ENCODE measurements at regions not wholly inside any gene's neighbourhood (a gene's known extent, or its start where the extent isn't known, plus 50 kb on each side); places are given as distances from the start of the nearest gene placed in this dataset.

- no peak for ATAC-seq
- no peaks in the 10 kb centered on the region for H3K36me3 Mint-ChIP-seq (ENCODE audit: low read depth)
Measured at GRCh38 chr5:23269981-23270380, 237.4 kb upstream of the PRDM9 start.

GRCh38 chr5:23268136-23268535 lies 239.3 kb upstream of the PRDM9 start:
- Mint-ChIP-seq H3K27ac (no peak overlapping the region), H3K27me3 (no peaks in the 10 kb centered on the region), H3K4me1 (no peaks in the 10 kb centered on the region), H3K36me3 (ENCODE audit: low read depth) (no peaks in the 10 kb centered on the region), H3K4me3 (no peak overlapping the region)
- ATAC-seq, result no peak
- no peaks in the 10 kb centered on the region for H3K9me3 ChIP-seq (ENCODE audit: control insufficient read depth, low read length, poor library complexity, severe bottlenecking)
- DNase-seq, result no peak

More at GRCh38 chr5:23269981-23270380, 237.4 kb upstream of the PRDM9 start:
- DNase-seq, result no peak
- H3K9me3 ChIP-seq (ENCODE audit: control insufficient read depth, low read length, poor library complexity, severe bottlenecking), result no peaks in the 10 kb centered on the region
- Mint-ChIP-seq H3K27ac (no peak overlapping the region), H3K27me3 (no peaks in the 10 kb centered on the region), H3K4me3 (no peak overlapping the region), H3K4me1 (no peaks in the 10 kb centered on the region)

- H3K36me3 Mint-ChIP-seq (ENCODE audit: low read depth), result no peaks in the 10 kb centered on the region
- no peak overlapping the region for H3K27ac Mint-ChIP-seq
- H3K27me3 Mint-ChIP-seq, result no peaks in the 10 kb centered on the region
- H3K9me3 ChIP-seq (ENCODE audit: control insufficient read depth, low read length, poor library complexity, severe bottlenecking), result peaks cover 3% of the 10 kb centered on the region
- ATAC-seq (no peak), DNase-seq (no peak)
- H3K4me1 Mint-ChIP-seq, result no peaks in the 10 kb centered on the region
- H3K4me3 Mint-ChIP-seq, result no peak overlapping the region
Measured at GRCh38 chr5:23260621-23261020, 246.8 kb upstream of the PRDM9 start.

- no peak overlapping the region for H3K4me3 Mint-ChIP-seq
- no peaks in the 10 kb centered on the region for H3K4me1 Mint-ChIP-seq
- no peaks in the 10 kb centered on the region for H3K36me3 Mint-ChIP-seq (ENCODE audit: low read depth)
- H3K27me3 Mint-ChIP-seq, result no peaks in the 10 kb centered on the region
- DNase-seq (no peak), ATAC-seq (no peak)
- H3K27ac Mint-ChIP-seq, result no peak overlapping the region
- H3K9me3 ChIP-seq (ENCODE audit: control insufficient read depth, low read length, poor library complexity, severe bottlenecking), result peaks cover 3% of the 10 kb centered on the region
Measured at GRCh38 chr5:23257656-23258055, 249.8 kb upstream of the PRDM9 start.

- no peaks in the 10 kb centered on the region for H3K27me3 Mint-ChIP-seq
- no peak for ATAC-seq
- H3K36me3 Mint-ChIP-seq (ENCODE audit: low read depth), result no peaks in the 10 kb centered on the region
- no peaks in the 10 kb centered on the region for H3K4me1 Mint-ChIP-seq
- no peak overlapping the region for H3K27ac Mint-ChIP-seq
- no peak overlapping the region for H3K4me3 Mint-ChIP-seq
- H3K9me3 ChIP-seq (ENCODE audit: control insufficient read depth, low read length, poor library complexity, severe bottlenecking), result peaks cover 3% of the 10 kb centered on the region
- no peak for DNase-seq
Measured at GRCh38 chr5:23253621-23254198, 253.7 kb upstream of the PRDM9 start.

- Mint-ChIP-seq H3K27ac (no peak overlapping the region), H3K36me3 (ENCODE audit: low read depth) (no peaks in the 10 kb centered on the region), H3K4me3 (no peak overlapping the region), H3K4me1 (no peaks in the 10 kb centered on the region), H3K27me3 (no peaks in the 10 kb centered on the region)
- DNase-seq (no peak), ATAC-seq (no peak)
- H3K9me3 ChIP-seq (ENCODE audit: control insufficient read depth, low read length, poor library complexity, severe bottlenecking), result peaks cover 3% of the 10 kb centered on the region
Measured at GRCh38 chr5:23242891-23243290, 264.5 kb upstream of the PRDM9 start.

GRCh38 chr5:23235246-23235645 lies 272.2 kb upstream of the PRDM9 start:
- H3K9me3 ChIP-seq (ENCODE audit: control insufficient read depth, low read length, poor library complexity, severe bottlenecking), result no peaks in the 10 kb centered on the region
- H3K4me1 Mint-ChIP-seq, result no peaks in the 10 kb centered on the region
- no peak overlapping the region for H3K4me3 Mint-ChIP-seq
- no peaks in the 10 kb centered on the region for H3K36me3 Mint-ChIP-seq (ENCODE audit: low read depth)
- ATAC-seq (no peak), DNase-seq (no peak)
- no peaks in the 10 kb centered on the region for H3K27me3 Mint-ChIP-seq
- H3K27ac Mint-ChIP-seq, result no peak overlapping the region

GRCh38 chr5:23234197-23234596 lies 273.2 kb upstream of the PRDM9 start:
- Mint-ChIP-seq H3K4me1 (no peaks in the 10 kb centered on the region), H3K4me3 (no peak overlapping the region), H3K36me3 (ENCODE audit: low read depth) (no peaks in the 10 kb centered on the region), H3K27me3 (no peaks in the 10 kb centered on the region), H3K27ac (no peak overlapping the region)
- DNase-seq, result no peak
- no peaks in the 10 kb centered on the region for H3K9me3 ChIP-seq (ENCODE audit: control insufficient read depth, low read length, poor library complexity, severe bottlenecking)
- no peak for ATAC-seq

GRCh38 chr5:23223846-23224245 lies 283.6 kb upstream of the PRDM9 start:
- no peak for ATAC-seq
- Mint-ChIP-seq H3K4me1 (no peaks in the 10 kb centered on the region), H3K27me3 (no peaks in the 10 kb centered on the region), H3K4me3 (no peak overlapping the region), H3K27ac (no peak overlapping the region), H3K36me3 (ENCODE audit: low read depth) (no peaks in the 10 kb centered on the region)
- no peak for DNase-seq
- H3K9me3 ChIP-seq (ENCODE audit: control insufficient read depth, low read length, poor library complexity, severe bottlenecking), result no peaks in the 10 kb centered on the region

- H3K4me3 Mint-ChIP-seq, result no peak overlapping the region
- no peaks in the 10 kb centered on the region for H3K4me1 Mint-ChIP-seq
- DNase-seq, result no peak
- no peak overlapping the region for H3K27ac Mint-ChIP-seq
- H3K27me3 Mint-ChIP-seq, result no peaks in the 10 kb centered on the region
- ATAC-seq, result no peak
- no peaks in the 10 kb centered on the region for H3K36me3 Mint-ChIP-seq (ENCODE audit: low read depth)
- no peaks in the 10 kb centered on the region for H3K9me3 ChIP-seq (ENCODE audit: control insufficient read depth, low read length, poor library complexity, severe bottlenecking)
Measured at GRCh38 chr5:23221831-23222230, 285.6 kb upstream of the PRDM9 start.

GRCh38 chr5:23217159-23217558 lies 290.2 kb upstream of the PRDM9 start:
- DNase-seq, result no peak
- H3K4me1 Mint-ChIP-seq, result no peaks in the 10 kb centered on the region
- no peak overlapping the region for H3K4me3 Mint-ChIP-seq
- H3K27ac Mint-ChIP-seq, result no peak overlapping the region
- ATAC-seq, result no peak
- H3K9me3 ChIP-seq (ENCODE audit: control insufficient read depth, low read length, poor library complexity, severe bottlenecking), result no peaks in the 10 kb centered on the region
- H3K36me3 Mint-ChIP-seq (ENCODE audit: low read depth), result no peaks in the 10 kb centered on the region
- no peaks in the 10 kb centered on the region for H3K27me3 Mint-ChIP-seq

GRCh38 chr5:23216345-23216744 lies 291.1 kb upstream of the PRDM9 start:
- DNase-seq (no peak), ATAC-seq (no peak)
- no peaks in the 10 kb centered on the region for H3K27me3 Mint-ChIP-seq
- no peak overlapping the region for H3K4me3 Mint-ChIP-seq
- H3K27ac Mint-ChIP-seq, result no peak overlapping the region
- no peaks in the 10 kb centered on the region for H3K9me3 ChIP-seq (ENCODE audit: control insufficient read depth, low read length, poor library complexity, severe bottlenecking)
- no peaks in the 10 kb centered on the region for H3K4me1 Mint-ChIP-seq
- H3K36me3 Mint-ChIP-seq (ENCODE audit: low read depth), result no peaks in the 10 kb centered on the region

- no peak for DNase-seq
- no peaks in the 10 kb centered on the region for H3K27me3 Mint-ChIP-seq
- no peaks in the 10 kb centered on the region for H3K36me3 Mint-ChIP-seq (ENCODE audit: low read depth)
- H3K4me1 Mint-ChIP-seq, result no peaks in the 10 kb centered on the region
- H3K4me3 Mint-ChIP-seq, result no peak overlapping the region
- H3K9me3 ChIP-seq (ENCODE audit: control insufficient read depth, low read length, poor library complexity, severe bottlenecking), result no peaks in the 10 kb centered on the region
- no peak overlapping the region for H3K27ac Mint-ChIP-seq
- no peak for ATAC-seq
Measured at GRCh38 chr5:23208959-23209431, 298.4 kb upstream of the PRDM9 start.

- Mint-ChIP-seq H3K27me3 (no peaks in the 10 kb centered on the region), H3K4me3 (no peak overlapping the region), H3K27ac (no peak overlapping the region), H3K4me1 (no peaks in the 10 kb centered on the region), H3K36me3 (ENCODE audit: low read depth) (no peaks in the 10 kb centered on the region)
- ATAC-seq (no peak), DNase-seq (no peak)
- no peaks in the 10 kb centered on the region for H3K9me3 ChIP-seq (ENCODE audit: control insufficient read depth, low read length, poor library complexity, severe bottlenecking)
Measured at GRCh38 chr5:23204111-23204510, 303.3 kb upstream of the PRDM9 start.

All from T-helper 17 cell (primary cell).